ENCODE measurements at regions not wholly inside any gene's neighbourhood (a gene's known extent, or its start where the extent isn't known, plus 50 kb on each side); places are given as distances from the start of the nearest gene placed in this dataset.

DNA sequence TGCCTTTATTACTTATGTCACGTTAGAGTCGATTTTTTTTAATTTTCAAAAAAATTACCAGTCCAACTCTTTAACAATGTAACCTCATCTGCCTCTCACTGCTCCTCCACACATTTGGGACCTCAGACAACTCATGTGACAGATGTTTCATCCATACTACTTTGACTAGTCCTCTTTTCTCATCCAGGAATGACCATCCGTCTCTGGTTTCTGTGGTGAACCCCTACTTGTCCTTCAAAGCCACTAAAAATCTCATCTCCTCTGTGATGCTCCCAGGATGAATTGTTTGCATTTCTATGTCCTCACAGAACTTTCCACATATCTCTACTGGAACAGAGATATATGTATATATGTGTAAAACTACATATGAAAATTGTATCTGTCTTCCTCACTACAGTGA is 149.8 kb upstream of the ZNF462 start:
- DNase-seq (ENCODE audit: low spot score): no peak

DNA sequence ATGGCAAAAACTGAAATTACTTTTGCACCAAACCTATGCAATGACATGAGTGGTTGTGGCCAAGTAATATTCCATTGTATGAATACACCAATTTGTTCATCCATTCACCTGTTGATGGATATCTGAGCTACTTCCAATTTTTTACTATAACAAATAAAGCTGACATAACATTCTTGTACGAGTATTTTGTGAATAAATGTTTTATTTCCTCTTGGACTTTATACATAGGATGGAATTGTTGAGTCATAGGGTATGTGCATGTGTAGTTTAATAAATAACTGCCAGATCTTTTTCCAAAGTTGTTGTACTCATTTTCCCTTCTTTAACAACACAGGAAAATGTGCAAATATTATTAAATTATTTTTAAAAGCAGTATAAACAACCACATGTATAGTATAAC is 146.1 kb upstream of the ZNF462 start:
- no peak for DNase-seq (ENCODE audit: low spot score)

DNA sequence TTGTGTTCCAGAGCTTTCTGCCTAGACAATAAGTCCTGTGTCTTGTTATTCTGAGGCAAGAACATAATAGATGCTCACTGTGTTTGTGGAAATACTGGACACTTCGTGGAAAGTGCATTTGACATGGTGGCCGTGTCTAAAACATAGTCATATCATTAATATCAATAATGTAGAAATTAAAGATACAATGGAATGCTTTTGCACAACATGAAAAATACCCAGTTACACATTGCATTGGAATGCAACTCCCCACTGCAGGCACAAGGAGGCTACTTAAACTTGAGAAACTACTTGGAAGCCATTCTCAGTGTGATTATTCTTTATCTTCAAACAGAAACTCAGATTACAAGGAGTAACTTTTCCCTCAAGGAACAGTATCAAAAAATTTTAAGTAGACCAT is 145.3 kb upstream of the ZNF462 start:
- no peak for DNase-seq (ENCODE audit: low spot score)

DNA sequence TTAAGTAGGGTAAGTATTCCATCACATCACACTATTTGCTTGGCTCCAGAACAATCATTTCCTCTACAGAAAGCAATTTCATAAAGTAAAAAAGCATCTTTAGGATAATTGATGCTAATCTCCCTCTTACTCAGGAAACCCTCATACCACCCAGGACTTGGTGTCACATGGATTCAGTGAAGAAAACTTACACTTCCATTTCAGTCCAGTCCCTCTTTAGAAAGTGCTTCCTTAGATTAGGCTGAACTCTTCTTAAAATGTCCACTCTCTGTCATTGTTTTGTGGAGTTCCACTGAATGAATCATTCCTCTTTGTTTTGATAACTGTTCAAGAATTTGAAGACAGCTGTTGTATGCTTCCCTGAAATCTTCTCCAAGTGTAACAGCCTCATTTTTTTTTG is 144.0 kb upstream of the ZNF462 start:
- no peak for DNase-seq (ENCODE audit: low spot score)

DNA sequence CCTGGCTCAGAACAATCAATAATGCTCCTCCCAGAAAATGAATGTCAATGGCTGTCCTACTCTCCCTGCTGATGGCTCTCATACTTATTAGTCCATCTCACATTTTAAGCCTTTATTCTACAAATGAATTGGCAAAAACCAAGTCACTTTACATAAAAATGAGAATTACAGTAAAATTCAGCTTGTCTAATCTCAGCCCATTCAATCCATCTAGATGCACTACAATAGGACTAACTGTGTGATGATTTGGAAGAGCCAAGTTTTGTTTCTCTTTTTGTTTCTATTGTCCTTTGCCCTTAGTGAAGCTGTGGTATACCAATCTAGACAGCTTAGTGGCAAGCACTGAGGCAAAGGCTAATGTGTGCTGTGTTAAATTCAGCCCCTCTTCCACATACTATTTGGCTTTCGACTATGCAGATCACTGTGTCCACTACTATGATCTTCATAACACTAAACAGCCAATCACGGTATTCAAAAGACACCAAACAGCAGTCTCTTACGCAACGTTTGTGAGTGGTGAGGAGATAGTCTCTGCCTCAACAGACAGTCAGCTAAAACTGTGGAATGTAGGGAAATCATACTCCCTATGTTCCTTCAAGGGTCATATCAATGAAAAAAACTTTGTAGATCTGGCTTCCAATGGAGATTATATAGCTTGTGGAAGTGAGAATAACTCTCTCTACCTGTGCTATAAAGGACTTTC is 140.8 kb upstream of the ZNF462 start:
- no peak for DNase-seq (ENCODE audit: low spot score)

DNA sequence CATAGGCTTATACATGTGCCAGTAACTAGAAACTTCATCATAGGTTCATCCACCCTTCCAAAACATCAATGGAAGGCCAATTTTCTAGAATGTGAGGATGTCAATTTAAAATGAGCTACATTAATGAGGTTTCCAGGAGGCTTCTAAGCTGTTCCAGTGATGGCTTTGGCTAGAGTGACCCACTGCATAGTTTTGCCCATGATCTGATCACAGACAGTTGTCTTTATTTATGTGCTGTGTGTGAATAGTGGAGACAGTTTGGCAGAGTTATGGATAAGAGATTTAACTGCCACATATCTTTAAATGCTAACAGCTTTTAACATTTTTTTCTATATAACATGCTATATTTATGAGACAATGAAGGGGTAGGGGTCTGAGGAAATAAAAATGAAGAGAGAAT is 139.0 kb upstream of the ZNF462 start:
- no peak for DNase-seq (ENCODE audit: low spot score)

DNA sequence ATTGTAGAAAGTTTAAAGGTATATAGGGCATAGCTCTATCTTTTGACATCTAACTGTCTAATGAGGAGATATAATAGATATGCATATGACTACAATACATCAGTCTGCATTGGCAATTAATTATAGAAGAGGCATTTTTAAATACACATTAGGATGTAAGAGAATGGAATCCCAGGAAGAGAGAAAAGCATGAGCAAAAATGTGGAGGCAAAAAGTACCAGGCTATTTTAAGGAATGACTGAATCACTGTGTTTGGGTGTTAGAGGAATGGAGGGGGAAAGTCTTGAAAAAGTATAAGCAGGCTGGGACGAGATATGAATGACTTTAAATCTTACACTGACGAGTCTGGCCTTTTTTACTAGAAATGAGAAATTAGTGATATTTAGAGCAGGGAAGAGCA is 138.4 kb upstream of the ZNF462 start:
- DNase-seq (ENCODE audit: low spot score): no peak

DNA sequence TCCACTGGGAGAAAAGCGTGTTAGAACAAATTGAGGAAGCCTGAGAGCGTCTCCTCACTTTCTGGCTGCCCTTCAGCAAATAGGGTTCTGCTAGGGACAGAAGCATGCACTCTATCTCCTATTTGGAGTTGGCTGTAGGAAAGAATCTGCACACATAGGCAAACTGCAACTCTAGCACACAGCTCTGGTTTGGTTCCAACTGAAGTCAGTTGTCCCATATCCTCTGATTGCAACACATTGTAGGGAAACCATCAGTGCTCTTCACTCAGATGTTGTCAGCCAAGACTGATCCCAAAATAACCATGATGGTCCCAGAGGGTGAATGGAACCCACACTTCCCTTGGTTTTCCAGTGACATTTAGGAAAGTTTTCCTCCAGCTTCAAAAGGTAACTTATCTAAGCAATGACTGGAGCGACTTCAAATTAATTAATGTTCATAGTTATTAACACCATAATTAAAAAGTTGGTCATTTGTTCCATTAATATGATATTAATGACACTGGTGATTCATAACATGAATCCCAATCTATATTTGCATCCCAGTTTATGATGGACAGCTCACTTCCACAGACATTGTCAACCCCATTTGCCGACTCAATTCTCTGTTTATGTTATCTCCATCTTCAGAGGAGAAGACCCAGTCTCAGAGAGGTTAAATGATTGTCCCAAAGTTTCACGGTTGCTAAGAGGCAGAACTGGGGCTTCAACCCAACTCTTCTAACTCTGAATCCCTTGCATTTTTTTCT is 136.7 kb upstream of the ZNF462 start:
- no peak for DNase-seq (ENCODE audit: low spot score)

DNA sequence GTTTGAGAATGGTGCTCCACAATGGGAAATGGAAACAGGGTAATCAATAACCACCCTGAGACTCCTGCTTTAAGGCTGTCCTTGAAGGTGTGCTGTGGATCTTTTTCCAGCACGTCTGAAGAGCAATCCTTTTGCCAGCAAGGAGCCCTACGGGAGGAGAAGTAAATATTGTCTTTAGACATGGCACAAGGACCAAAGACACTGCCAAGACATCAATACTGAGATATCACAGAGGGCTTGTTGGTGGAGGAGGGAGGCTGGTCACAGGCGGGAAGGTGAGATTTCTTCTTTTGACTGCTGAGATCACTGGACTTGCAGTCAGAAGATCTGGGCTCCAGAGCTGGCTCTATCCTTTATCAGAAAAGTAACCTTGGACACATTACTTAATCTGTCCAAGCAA is 135.0 kb upstream of the ZNF462 start:
- no peak for DNase-seq (ENCODE audit: low spot score)

DNA sequence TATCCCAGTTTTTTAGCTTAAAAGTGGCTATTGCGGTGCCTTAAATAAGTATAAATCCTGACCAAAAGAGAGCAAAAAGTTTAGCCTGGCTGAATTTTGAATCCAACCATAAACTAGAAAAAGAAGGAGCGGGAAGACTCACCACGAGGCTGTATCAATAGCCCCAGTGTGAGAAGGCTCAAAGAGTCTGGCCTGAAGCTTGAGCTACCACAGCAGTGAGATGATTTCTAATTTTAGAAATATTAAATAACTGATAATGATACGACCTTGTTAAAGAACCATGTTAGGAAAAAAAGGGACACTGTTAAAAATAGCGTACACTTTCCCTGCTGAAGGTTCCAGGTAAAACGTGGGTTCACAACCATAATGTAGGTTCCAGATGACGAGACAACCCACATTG is 134.1 kb upstream of the ZNF462 start:
- no peak for DNase-seq (ENCODE audit: low spot score)

DNA sequence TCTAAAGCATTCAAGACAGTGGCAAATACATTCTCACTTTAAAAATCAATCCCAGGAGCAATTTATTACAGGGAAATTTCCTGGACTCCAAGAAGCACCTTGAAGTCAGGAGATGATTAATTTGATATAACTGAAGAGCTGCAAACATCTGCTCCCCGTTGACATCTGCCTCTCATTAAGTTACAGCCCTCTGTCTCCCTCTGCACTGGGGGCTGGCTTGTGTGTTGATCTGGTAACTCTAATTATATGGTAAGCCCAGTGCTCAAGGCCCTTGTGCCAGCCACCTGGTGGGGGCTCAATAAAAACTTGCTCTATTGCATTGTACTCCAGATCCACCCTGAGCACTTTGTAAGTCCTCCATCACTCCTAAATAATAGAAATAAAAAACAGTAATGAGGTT is 131.1 kb upstream of the ZNF462 start:
- no peak for DNase-seq (ENCODE audit: low spot score)

DNA sequence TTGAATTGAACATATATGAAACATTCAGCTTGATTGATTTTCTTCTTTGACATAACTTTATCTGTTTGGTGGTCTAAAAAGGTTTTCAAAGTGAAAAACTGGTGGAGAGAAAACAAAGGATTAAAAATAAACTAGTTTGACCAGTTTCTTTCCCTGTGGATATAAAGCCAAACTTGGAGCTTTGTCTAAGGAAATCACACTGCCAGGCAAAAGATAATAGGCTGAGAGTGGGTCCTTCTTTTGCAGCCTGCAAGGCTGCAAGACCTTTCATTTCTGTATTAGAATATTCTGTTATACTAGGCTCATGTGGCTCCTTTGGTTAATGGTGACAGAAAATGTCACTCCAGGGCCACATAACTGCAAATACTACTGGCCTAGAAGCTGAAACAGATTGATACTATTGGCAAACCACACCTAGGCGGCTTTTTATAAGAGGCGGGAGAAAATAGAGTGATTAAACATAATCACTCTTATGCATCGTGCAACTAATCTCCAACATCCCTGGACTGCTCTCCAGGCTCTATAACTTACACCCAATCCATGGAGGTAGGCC is 129.1 kb upstream of the ZNF462 start:
- no peak for DNase-seq (ENCODE audit: low spot score)

DNA sequence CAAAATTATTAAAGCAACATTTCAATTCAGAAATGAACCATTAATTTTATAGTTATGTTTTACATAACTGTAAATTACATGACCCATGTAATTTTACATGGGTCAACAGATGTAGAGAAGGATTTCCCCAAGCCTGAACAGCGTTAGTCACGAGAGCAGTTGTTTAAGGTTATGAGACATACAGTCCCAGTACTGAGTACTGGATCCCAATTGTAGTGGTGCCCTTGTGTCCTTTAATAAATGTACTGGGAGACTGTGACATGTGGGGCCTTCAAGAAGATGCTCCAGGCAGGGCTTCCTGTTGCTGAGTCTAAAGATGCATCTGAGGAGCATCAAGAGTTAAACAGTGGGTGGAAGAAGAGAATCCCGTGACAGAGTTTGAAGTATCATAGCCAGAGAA is 125.5 kb upstream of the ZNF462 start:
- DNase-seq (ENCODE audit: low spot score): no peak

DNA sequence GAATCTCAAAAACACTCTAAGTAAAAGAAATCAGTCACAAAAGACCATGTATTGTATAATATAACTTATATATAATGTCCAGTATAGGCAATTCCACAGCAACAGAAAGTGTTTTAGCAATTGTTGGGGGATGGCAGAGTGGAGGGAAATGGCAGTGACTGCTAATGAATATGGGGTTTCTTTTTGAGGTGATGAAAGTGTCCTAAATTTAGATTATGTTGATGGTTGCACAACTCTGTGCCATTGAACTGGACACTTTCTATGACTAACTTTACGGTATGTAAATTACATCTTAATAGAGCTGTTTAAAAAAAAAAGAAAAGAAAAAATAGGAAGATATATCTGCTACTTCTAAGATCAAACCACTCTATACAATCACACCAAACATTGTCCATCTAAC is 124.9 kb upstream of the ZNF462 start:
- no peak for DNase-seq (ENCODE audit: low spot score)

DNA sequence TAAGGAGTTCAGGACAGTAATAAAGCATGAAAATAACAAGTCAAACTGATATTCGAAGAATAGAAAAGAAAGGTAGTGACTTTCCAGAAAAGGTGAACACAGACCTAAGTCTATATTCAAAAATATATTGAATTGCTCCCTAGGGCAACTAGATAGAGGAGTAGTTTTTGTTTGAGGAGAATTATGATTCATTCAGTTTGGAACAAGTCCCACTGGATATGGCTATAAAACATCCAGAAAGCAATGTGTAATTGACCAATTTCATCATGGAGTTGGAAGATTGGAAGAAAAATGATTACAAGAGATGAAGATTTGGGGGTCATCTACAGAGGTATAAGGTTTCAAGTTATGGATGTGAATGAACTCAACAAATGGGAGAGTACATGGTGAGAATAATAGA is 117.5 kb upstream of the ZNF462 start:
- no peak for DNase-seq (ENCODE audit: low spot score)

DNA sequence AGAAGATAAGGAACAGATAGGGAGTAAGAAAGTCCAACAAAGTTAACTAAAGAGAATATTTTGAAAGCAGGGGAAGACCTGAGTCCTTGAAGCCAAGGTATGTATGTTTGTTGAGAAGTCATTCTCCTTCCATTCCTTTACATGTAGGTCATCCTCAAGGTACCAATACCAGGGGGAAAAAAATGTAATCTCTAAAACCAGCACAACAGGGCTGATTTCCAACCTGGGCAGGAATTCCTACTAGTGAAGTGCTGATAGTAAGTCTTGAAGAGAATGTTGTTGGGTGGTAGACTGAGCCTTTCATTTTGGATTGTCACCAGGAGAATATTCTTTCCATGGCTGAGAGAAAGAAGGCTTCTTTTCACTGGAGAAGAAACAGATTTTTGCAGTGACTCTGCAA is 117.1 kb upstream of the ZNF462 start:
- no peak for DNase-seq (ENCODE audit: low spot score)

DNA sequence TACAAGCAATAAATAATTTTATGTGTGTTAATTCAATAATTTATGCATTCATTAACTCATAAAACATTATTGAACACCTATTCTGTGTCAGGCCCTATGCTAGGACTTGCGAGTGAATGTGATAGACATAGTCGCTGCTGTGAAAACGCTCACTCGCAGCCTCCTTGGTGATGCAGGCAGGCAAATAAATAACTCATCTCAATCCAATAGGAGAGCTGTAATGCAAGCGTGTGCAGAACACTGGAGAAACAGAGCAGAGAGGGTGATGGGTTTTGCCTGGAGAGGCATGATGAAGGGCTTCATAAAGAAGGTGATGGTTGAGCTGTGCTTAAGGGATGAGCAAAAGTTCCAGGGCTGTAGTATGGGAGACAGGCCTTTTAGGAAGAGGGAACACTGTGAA is 111.3 kb upstream of the ZNF462 start:
- no peak for DNase-seq (ENCODE audit: low spot score)

DNA sequence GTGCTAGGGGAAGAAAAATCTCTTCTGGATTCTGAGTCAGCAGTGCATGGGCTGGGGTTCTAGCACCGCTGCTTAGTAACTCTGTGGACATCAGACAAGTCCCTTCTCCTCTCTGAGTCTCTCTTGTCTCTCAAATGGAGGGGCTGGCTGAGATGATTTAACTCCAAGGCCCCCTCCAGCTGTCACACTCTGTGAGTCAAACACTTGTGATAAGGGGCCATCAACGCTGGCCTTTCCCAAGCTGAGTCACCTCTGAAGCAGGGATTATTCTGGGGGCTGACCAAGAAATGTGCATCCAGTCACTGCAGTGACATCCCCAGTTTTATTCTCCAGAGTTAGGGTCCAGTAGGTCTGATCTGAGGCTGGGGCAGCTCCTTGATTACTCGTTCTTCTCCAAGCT is 110.4 kb upstream of the ZNF462 start:
- DNase-seq (ENCODE audit: low spot score): no peak

DNA sequence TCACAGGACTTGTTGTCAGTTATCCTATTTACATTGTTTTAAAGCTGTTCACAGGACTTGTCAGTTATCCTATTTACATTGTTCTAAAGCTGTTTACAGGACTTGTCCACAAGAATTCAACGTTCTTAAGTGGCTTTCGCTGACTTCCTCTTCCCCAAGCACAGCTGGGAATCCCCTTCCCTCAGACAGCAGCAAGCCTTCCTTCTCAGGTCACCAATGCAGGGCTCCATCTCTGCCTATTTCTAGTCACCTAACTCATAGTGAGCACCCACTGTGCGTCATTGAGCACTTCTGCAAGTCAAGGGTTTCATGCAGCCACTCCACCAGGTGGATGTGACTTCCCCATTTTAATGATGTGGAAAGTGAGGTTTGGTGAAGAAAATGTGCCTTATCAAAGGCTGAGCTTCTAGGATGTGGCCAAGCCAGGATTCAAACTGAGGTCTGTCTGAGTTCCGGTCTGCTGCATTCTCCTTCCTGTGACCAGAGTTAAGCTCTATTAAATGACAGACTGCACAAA is 109.8 kb upstream of the ZNF462 start:
- DNase-seq (ENCODE audit: low spot score): peak; percentile 0

DNA sequence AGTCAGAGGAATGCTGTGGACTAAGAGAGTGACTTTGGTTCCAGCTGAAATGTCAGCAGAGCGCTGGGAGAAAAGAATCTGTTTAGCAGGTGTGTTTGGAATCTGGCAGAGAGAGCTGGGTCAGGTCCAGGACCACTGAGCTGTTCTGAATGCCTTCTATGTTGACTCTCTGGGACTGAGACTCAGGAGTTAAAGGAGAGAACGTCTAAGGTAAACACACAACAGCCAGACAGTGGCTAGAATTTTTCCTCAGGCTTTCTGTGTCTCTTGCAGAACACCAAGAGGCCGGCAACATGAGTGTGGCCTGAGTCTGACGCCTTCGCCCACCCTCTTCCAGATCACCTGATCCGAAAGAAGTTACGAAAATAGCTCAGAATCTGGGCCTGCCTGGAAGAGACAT is 107.2 kb upstream of the ZNF462 start:
- no peak for DNase-seq (ENCODE audit: low spot score)

DNA sequence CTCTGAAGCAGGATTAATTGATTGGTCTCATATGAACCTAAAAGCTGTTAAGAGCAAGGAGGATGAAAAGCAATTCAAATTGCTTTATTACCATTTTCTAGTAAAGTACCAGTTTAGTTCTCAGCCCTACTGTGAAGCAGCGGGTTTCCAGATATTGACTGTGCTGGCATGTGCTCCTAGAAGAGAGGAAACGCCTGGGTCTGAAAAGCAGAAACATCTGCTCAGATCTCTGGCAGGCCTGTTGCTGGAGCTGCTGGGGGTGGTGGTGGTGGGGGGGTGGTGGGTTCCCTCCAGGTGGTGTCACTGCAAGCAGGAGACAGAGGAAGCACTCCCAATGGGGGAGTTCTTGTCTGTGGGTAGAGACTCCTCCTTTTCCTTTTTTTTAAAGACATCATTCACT is 105.5 kb upstream of the ZNF462 start:
- no peak for DNase-seq (ENCODE audit: low spot score)

DNA sequence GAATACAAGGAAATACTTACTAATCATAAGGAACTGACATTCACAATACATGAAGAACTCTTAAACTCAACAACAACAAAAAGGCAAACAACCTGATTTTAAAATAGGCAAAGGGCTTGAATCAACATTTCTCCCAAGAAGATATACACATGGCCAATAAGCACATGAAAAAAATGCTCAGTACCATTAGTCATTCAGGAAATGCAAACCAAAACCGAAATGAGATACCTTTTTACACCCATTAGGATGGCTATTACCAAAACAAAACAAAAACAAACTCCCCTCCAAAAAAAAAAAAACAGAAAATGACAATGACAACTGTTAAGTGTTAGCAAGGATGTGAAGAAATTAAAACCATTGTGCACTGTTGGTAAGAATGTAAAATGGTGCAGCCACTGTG is 104.1 kb upstream of the ZNF462 start:
- DNase-seq (ENCODE audit: low spot score): no peak

DNA sequence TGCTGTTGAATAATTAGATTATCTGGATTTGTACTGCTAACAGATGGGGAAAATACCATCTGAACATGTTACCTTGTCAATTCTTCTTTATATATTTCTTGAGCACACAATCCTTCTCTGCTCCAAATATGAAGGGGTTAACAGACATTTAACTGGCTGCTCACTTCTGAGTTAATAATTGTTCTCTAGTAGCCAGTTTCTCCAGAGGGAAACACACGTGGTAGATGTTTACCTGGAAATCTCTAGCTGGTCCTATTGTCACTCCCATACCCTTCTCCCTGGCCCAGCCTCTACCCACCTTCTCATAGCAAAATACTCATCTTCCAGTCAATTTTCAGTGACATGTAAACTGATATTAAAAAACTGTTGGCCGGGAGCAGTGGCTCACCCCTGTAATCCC is 101.5 kb upstream of the ZNF462 start:
- no peak for DNase-seq (ENCODE audit: low spot score)

DNA sequence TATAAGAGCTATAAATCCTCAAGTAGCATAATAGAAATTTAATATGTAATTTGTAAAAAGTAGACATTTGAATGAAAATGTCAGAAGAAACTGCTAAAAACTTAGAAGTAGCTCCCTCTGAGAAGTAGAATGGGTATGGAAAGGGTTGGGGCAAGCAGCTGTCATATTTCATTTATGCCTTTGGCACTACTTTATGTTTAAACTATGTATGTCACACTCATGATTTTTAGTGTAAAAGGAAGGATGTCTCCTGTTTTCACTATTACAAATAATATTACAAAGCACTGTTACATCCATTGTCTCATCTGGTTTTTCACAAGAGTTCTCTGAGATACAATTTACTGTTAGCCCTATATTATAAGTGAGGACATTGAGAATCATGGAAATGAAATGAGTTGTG is 96.3 kb upstream of the ZNF462 start:
- no peak for DNase-seq (ENCODE audit: low spot score)

Measured in CD4-positive, alpha-beta T cell treated with Interleukin-15 for 4 hours (primary cell).